NAMALWA (cell line): ENCODE measurements at regions not wholly inside any gene's neighbourhood (a gene's known extent, or its start where the extent isn't known, plus 50 kb on each side); places are given as distances from the start of the nearest gene placed in this dataset.

Source experiments
- DNase-seq: peaks from one replicate; pipeline ENCODE4 v3.0.0-alpha.2; 2015; ENCODE audit warnings: low spot score

DNA sequence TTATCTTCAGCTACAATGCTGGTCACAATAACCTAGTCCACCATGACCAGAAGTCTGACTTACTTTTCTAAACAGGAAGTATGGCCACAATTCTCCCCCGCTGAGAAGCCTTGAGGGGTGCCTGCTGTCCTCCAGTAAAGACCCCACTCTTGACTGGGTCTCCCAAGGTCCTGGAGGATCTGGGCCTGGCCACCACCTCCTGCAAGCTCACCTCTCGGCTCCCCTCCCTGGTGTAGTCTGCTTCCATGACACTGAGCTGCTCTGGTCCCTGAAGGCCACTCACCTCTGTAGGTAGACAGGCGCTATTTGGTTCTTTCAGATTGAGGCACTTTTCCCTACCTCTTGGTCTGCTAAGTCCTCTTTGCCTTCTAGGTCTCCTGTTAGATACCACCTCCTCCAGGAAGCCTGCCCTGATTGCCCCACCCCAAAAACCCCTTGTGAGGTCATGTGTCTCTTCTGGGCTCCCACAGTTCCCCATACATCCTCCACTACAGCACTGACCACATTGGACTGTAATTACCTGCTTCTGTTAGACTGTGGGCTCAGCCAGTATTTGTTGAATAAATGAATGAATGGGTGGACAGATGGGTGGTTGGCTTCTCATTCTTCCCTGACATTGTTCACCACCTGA is 62.6 kb upstream of the IER5L start:
- DNase-seq = no peak

GRCh38 chr9:129239946-129240490 is 62.0 kb upstream of the IER5L start:
- DNase-seq = no peak

DNA sequence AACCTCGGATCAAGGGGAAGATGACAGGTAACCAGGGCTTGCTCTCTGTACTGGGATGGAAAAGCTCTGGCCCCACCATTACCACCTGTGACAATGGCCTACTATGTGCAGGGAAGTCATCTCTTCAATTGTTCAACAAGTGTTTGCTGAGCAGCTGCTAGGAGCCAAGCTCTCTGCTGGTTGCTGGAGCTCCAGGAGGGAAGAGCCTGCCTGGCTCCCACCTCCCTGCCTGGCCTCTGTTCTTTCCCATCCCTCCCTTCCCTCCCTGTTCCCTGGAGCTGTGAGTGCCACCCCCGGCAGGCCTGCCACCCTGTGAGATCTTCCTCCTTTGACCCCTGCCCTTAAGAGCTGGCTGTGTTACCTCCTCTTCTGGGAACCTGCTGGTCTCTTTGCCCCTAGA is 59.7 kb upstream of the IER5L start:
- no peak for DNase-seq

GRCh38 chr9:129237164-129237611 is 59.1 kb upstream of the IER5L start:
- no peak for DNase-seq

DNA sequence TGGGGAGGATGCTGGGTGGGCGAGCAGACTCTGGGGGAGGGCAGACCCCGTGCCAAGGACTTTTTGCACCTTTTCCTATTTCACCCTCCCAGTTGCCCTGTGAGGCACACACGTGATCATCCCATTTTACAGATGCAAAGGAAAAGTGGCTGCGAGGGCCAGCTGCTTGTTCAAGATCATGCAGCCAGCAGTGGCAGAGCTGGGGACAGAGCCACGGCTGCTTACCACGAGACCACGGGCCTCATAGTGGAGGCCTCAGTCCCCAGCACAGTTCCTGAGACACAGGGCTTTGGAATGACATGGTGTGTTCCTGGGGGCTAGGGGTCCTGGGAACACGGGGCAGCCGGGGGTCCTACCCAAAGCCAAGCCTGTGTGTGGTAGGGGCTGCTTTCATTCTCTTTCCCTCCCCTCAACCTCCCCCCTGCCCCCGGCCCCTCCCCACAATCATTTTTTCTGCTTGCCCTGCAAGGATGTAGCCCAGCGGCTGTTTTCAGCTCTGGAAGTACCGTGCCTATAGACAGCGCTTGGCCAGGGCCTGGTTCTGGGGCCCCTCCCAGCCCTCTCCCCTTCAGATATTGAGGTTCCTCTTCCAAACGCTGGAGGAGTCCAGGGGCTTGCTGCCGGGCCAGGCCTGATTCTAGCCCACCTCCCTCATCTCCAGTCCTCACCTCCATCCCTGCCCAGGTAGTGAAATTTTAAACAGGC is 58.5 kb upstream of the IER5L start:
- no peak for DNase-seq

GRCh38 chr9:129235931-129236331 is 57.9 kb upstream of the IER5L start:
- DNase-seq = peak; percentile 49

DNA sequence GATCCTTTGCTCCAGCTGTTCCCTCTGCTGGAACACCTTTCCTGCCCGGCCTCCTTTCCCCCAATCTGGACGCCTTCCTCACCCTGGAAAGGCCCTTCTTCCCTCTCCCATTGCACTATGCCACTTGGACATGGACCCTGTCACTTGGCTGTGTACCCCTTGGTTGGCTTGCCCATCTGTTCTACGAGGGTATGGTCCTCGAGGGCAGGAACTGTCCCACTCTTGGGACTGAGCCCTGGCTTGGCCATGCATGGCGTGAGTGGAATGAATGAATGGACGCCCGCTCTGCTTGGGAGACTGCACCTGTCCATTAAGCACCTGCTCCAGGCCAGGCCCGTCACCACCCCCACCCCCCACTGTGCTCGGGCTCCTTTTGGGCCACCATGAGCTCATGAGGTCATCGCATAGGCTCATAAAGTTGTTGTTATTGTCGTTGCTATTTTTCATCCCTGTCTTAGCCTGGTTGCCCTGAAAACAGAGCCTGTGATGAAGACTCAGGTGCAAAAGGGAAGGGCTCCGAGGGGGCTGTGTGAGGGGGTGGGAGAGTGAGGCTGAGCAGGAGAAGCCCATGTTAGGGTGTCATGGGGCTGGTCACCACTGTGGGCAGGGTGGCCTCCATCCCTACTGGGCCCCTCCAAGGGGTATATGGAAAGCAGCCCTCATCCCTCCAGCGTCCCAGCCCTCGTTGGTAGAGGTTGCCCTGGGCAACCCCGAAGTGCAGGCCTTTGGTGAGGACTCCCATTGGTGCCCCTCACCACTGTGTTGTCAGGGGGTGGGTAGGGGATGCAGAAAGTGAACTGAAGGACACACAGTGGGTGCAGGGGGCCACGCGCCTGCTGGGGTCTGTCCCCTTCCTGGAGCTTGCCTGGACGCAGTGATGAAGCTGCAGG is 57.2 kb upstream of the IER5L start:
- no peak for DNase-seq

DNA sequence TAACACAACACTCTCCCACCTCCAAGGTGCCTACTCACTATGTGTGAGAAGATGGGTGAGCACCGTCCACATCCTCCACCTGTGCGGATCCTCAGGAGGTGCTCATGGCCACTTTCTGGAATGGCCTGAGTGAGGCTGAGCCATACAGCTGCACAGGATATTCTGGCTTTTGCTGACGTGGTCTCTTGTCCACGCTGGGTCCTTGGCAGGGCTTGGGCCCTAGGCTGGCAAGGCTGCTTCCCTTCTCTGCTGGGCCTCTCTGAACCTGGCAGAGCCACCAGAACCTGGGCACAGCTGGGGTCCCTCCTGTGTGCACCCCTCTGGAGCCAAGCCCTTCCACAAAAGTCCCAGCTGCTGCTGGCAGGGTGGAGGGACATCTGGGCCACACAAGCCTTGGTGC is 56.4 kb upstream of the IER5L start:
- DNase-seq = no peak

DNA sequence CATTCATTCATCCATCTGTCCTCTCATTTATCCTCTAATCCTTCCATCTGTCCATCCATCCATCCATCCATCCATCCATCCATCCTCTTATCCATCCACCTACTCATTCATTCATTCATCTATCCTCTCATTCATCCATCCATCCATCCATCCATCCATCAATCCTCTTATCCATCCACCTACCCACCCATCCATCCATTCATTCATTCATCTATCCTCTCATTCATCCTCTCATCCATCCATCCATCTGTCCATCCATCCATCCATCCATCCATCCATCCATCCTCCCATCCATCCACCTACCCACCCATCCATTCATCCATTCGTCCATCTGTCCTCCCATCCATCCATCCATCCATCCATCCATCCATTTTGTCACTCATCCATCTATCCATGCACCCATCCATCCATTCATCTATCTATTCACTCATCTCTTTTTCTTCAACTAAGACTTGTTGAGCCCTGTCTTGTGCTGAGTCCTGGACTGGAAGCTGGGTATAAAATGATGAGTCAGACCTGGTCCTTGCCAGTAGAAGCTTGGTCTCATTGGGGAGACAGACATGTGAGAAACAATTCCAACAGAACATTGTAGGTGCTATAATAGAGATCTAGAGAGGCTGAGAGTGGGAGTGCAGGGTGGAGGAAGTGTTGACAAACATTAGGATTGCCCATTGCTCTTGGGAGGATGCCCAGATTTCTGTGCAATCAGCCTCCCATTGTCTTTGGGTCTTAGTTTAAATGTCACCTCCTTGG is 55.0 kb upstream of the IER5L start:
- no peak for DNase-seq

- no peak for DNase-seq
These were observed 53.7 kb upstream of the IER5L start for GRCh38 chr9:129231759-129232158.

DNA sequence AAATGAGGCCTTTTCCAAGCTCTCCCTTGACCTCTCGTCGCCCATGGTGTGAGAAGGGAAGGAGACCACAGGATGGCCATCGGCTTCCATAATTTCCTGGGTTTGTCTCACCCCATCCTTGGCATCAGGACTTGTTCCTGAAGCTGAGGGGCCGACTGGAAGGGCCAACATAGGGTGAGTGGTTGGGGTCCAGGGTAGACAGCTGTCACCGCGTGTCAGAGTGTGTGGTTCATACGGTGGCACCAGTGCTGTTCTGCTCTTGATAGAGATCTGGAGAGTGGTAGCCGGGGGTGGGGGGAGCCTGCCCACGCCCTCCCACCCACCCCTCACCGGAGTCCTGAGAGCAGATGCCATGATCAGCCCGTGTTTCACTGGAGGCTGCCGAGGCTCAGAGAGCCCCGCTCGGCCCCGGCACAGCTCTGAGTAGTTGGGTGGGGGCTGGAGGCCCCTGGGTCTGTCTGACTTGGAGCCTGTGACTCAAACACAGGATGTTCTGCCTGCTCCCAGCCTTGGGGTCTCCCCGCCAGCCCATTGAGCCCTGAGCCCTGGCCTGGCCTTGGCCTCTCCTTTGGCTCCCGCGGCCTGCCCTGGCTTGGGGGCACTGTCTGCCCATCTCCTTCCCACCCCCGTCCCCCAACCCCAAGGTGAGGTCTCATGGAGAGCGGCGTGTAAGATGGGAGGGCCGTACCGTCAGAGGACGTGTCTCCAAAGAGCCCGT is 53.1 kb upstream of the IER5L start:
- DNase-seq = no peak

GRCh38 chr9:129230302-129230701 is 52.2 kb upstream of the IER5L start:
- no peak for DNase-seq
